C4-2B (cell line): ENCODE measurements at regions not wholly inside any gene's neighbourhood (a gene's known extent, or its start where the extent isn't known, plus 50 kb on each side); places are given as distances from the start of the nearest gene placed in this dataset.

ENCODE experiments used
- H3K27ac ChIP-seq: fragments of 450-650 bp; 2 replicates; pipeline ENCODE4 v1.5.1; 2017
- CTCF ChIP-seq: fragments of 450-650 bp; conservative IDR thresholded peaks from 2 replicates; pipeline ENCODE4 v1.5.1; 2017; ENCODE audit warnings: mild to moderate bottlenecking
- ZFX ChIP-seq: fragments of 450-650 bp; IDR thresholded peaks from 2 replicates; pipeline ENCODE4 v1.6.1; 2017

- H3K27ac ChIP-seq: no peak overlapping the region
- TF ChIP-seq CTCF (no peak), ZFX (no peak)
Observed at GRCh38 chr3:139289860-139290524, 53.8 kb upstream of the MRPS22 start.

- TF ChIP-seq ZFX: no peak
- TF ChIP-seq CTCF: no peak
- no peak overlapping the region for H3K27ac ChIP-seq
Observed at GRCh38 chr3:139291276-139292051, 52.4 kb upstream of the MRPS22 start.

GRCh38 chr3:139292192-139292591, 51.6 kb upstream of the MRPS22 start:
- H3K27ac ChIP-seq: no peak overlapping the region
- TF ChIP-seq ZFX (no peak), CTCF (no peak)

- H3K27ac ChIP-seq: no peak overlapping the region
- no peak for TF ChIP-seq ZFX
- no peak for TF ChIP-seq CTCF
Observed at GRCh38 chr3:139292711-139293664, 50.8 kb upstream of the MRPS22 start.

GRCh38 chr3:139293665-139294023, 50.2 kb upstream of the MRPS22 start:
- TF ChIP-seq CTCF (no peak), ZFX (no peak)
- H3K27ac ChIP-seq: no peak overlapping the region
